A172 (cell line): ENCODE measurements at regions not wholly inside any gene's neighbourhood (a gene's known extent, or its start where the extent isn't known, plus 50 kb on each side); places are given as distances from the start of the nearest gene placed in this dataset.
A peak's percentile ranks its signal among the peaks of the same experiment; 100 is the strongest.

Source experiments
- DNase-seq: peaks from one replicate; pipeline ENCODE4 v3.0.0-alpha.2; 2015; ENCODE audit warnings: low spot score

DNA sequence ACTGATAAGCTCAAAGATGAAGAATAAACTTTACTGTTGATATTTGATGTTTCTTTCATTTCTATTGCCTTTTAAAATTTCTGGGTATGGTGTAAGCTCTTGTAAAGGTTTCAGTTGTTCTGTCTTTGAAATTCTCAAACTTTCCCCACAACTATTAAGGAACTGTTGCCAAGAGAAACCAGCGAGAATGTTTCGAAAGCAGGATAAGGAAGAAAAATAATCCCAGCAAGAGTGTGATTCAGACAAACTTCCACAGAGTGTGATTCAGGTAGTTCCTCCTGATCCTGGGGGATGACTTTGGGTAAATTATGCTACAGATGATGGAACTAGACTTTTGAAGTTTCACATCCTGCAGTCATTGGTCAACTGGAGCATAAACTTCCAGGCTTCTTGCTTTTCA, 632.0 kb downstream of the NSUN3 start:
- DNase-seq, result no peak

DNA sequence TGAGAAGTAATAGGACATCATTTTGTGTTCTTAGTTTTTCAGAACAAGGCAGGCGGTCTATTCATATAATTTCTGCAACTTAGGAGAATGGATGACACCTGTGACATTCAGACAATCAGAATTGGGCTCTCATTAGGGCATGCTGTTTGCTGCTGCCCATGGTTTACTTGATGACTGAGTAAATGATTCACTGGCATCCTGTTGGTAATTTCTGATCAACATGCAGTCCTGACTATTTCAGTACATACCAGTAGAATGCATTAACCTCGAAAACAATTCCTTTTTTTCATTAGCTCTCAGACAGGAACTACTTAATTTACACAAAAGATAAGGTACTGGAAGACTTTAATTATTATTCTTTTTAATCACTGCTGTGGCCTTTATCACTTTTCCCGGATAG, 641.6 kb downstream of the NSUN3 start:
- no peak for DNase-seq

DNA sequence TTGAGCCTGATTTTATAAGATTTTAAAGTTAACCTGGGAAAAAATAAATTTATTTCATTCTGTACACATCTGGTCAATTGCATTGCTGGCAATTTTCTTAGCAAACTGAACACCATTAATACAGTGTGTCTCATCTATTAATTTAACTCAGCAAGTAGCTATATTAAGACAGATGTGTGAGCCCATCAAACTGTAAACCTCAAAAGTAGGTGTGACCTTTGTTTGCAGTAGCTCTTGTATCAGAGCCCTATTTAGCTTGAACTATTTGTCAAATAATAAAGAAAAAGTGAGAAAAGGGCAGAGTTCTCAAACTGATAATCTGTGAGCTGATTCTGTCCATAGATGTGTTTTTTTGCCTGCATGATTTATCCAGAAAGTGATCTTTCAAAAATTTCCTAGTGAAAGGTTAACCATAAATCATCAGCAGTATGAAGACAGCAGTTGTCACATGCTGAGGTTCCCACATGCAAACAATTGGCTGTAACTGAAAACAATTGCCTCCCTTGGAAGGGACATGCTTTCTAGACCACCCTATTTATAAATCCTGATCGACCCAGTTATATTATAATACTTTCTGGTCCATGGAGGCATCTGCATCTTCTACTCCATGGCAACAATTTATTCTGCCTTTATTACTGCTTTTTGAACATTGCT, 646.5 kb downstream of the NSUN3 start:
- no peak for DNase-seq

DNA sequence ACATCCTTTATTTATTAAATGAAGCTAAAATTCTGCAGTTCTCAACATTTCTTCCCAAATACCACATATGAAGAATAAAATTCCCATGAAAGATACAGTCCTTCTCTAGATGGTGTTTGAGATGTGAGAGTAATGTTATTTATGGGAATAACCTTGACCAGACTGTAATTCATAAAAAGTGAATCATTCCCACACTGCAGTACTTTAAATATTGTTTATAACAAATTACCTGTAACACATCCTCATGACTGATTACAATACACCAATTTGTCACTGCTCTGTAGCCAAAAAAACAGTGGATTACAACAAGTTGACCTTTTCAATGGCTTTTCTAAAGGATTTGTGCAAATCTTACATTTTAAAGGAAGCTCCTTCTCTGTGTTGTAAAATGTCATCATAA, 651.3 kb downstream of the NSUN3 start:
- DNase-seq, result no peak

DNA sequence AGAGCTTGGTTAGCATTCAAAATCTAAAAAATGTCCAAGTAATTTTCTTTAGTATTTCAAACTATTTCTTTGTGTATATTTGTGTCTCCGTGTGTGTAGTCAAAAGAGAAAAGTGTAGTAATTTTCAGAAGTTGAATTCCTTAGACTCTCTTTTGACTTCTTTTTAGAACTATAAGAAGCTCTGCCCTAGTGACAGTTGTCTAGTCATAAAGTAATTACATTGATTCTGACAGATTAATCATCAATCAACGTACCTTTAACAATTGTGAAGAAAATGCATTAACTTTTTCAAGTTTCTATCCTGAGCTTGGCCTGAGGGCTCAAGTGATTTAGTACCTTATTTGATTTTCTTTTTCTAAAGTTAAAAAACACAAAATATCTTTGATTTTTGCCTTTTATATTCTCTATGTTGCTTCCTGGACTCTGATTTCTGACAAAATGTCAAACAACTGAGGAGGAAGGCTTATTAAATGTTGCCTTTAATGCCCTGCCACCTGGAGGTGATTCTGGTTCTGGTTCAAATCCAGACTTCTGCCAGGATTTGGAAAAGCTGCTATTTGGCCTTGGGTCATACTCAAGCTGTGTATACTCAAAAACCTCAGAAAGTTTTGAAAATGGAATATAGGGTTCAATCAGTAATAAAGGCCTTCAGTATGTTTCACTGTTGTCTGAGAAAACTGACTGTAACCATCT, 653.6 kb downstream of the NSUN3 start:
- no peak for DNase-seq

DNA sequence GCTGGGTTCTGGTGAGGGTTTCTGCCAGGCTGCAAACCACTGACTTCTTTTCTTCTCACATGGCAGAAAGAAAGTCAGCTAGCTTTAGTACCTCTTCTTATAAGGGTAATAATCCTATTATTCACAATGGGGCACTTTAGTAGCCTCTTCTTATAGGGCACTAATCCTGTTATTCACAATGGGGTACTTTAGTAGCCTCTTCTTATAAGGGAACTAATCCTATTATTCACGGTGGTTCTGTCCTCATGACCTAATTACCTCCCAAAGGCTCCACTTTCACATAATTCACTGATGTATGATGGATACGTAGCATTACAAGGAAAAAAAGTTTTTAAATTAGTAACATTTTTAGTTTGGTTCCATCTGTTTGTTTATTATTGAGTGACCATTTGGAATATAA, 671.3 kb downstream of the NSUN3 start:
- no peak for DNase-seq

DNA sequence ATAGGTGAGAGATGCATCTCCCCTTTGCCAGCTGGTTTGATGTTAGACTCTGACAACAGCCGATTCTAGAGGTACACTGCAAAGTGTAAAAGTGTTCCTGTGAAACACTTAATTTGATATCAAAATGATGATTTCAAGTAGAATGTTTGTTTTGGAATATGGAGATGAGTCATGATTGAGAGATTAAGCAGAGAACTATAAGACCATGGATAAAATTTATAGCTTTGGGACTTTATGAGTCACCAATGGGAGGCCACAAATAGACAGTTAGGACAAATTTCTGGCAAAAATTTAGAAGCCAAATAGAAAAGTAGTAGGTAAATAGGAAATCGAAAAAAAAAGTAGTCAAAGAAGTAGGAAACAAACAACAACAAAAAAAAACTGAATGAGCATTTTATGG, 672.5 kb downstream of the NSUN3 start:
- DNase-seq, result peak; percentile 41

DNA sequence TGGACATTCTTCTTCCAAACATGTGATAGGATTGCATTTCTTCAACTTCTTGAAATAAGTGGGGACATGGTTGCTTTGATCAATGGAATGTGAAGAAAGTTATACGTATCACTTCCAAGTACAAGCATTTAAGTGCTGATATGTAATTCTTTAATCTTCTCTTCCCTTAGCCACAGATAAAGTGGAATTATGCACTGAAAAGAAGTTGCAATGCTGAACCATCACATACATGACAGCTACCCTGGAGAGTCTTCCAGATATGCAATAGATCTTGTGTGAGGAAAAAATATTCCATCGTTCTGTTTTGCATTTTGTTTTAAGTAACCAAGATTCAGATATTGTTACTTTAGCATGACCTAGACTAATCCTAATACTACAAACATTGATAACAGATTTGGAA, 674.3 kb downstream of the NSUN3 start:
- DNase-seq, result no peak

DNA sequence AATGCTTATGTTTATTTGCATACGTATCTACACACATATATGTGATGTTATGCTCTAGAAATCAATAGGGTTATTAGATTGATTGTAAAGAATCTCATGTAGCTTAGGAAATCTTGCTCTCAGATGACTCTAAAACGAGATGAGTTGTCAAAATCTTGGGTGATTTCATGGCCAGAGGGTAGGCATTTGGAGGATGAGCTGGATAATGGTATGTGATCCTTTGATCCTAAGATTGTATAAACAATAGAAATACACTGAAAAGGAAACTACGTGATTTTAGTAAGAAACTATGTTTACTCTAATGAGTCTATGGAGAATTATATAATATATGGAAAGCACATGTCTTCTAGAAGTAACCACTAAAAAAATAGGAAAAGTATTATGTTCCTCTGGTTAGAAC, 676.6 kb downstream of the NSUN3 start:
- DNase-seq, result no peak

DNA sequence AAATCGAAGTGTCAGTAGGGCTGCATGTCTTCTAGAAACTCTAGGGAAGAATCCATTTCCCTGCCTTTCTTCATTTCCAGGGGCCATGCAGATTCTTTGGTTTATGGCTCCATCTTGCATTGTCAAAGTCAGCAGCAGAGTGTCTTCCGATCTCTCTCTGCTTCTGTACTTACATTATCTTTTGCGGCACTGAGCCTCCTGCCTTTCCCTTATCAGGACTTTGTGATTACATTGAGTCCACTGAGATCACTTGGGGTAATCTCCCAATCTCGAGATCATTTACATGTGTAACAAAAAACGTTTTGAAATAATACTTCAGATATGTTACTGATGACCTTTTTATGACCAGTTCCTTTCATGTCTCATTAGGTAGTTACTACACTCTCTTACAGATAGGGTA, 695.9 kb downstream of the NSUN3 start:
- no peak for DNase-seq

DNA sequence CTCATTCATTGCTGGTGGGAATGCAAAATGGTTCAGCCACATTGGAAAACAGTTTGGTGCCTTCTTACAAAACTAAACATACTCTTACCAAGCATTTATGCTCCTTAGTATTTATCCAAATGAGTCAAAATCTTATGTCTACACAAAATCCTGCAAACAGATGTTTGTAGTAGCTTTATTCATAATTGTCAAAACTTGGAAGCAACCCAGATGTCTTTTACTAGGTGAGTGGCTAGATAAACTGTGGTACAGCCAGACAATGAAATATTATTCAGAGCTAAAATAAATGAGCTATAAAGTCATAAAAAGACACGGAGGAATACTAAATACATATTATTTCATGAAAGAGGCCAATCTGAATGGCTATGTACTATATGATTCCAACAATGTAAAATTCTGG, 709.5 kb downstream of the NSUN3 start:
- DNase-seq, result no peak

DNA sequence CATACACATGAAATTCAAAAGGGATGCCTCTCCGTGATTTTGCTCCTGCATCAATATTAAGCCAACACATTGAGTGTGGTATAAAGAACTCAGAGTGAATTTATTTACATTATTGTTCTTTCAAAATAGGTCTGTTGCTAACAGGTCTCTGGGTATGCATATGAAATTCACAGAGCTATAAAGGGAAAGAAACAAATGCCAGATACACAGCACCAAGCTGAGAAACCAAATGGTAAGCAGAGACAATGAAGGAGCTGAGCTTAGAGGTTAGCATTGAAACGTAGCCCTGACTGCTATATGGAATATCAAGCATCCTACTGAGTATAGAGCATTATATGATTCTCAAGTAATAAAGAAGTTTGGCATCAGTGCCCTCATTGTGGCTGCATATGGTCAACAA, 712.9 kb downstream of the NSUN3 start:
- no peak for DNase-seq

DNA sequence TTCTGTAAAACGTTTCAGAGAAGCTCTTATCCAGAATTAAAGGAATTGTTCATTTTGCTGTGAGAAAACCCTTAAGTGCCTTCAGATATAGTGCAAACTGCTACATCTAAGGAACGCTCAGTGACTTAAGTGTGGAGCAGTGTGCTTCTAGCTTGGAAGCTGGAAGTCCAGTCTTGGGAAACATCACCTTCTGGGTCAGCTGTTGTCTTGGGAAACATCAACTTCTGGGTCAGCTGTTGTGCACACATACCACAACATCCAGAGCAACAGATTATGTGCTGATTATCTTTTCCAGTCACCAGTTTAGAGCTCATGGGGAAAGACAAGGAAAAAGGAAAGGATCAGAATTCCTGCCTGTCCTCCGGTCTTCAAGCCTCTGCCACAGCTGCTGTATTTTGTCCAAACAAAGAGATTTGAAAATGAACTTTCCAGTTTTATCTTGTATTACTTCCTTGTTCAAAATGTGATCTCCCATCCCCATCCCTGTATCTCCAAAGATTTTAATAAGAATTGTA, 713.6 kb downstream of the NSUN3 start:
- no peak for DNase-seq

DNA sequence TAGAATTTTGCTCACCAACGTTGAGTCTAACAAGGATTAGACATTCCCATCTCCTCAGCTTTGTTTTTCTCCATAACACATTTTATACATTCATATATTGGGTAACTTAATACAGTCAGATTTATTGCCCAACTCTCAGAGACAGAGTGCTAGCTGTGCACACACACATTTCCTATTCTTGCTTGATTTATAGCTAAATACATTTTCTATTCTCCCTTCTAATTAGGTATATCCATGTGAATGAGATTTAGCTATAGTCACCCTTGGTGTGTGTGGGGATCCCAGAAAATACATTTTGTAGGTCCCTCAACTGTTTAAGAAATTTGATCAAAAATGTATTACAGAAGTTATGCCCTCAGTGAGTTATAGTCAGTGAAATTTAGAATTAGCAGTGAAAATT, 715.4 kb downstream of the NSUN3 start:
- DNase-seq, result no peak

DNA sequence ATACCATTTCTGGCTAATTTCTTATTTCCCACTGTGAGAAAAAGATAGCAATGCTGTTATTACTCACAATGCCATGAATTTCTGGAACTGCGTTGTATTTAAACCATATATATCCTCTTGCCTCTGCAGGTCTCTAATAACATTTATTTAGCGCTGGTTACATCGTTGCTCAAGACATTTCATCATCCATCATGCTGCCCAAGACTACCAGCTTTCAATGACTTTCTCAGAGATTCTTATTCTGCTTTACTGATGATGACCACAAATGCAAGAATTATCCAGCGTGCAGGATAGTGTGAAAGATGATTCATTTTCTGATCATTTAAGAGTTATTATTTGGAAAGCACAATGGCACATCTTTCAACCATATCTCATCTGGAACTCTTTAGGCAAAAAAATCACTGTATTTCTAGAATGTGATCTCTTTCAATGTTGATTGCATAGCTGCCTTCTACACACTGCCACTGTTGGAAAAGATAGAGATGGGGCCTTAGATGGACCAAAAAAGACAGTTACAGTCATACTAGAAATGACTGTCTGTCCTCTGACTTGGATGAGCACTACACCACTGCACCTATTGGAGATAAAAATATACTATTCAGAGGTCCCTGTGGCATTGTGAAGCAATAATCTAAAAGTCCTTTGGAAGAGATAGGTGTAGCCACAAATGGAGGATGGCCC, 716.1 kb downstream of the NSUN3 start:
- DNase-seq, result no peak

DNA sequence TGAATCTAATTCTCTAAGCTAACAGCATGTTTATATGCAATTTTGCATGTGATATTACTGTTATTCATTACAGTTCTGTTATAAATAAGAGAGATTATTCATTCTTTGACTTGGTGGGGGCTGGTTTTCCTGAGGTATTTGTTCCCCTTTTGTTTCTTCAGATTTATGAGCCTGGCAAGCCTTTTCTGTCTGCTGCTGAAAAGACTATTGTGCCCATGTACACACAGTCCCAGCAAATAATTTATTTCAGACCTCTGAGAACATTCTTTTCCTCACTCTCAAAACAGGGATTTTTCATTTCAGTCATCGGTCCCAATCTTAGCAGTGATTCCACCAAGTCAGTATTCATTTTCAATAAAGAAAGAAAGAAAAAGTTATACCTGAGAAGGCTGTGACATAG, 716.8 kb downstream of the NSUN3 start:
- DNase-seq, result no peak

DNA sequence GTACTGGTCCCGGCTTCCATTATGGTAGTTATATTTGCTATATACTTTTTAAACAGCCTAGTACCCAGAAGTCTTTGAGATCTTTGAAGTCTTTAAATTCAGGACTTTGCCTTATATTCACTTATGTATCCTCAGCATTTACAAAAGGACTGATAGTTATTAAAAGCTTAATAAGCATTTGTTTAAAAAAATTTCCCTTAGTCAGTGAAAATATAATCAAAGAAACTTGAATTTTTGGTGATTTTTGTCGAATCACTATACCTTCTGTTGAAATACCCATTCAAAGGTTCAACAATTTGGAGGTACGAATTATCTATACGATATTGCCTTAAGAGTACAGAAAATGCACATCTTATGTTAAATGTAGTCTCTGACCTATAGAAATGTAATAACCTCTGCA, 721.4 kb downstream of the NSUN3 start:
- no peak for DNase-seq

DNA sequence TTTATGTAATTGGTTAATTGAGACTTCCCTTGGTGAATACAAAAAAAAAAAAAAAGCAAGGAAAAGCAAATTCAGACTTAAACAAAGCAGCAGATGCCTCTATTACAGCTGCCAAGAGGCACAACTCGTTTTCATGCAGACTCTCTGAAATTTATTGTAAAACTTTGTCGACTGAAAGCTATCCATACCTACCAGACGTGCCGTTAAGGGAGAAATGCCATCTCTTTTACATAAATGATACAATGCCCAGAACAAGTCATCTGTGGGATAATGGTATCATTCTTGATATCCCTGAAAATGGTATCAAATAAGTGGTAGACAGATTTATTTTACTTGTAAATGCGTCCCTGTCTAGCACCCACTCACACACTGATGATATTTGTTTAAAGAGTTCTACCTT, 724.2 kb downstream of the NSUN3 start:
- no peak for DNase-seq

DNA sequence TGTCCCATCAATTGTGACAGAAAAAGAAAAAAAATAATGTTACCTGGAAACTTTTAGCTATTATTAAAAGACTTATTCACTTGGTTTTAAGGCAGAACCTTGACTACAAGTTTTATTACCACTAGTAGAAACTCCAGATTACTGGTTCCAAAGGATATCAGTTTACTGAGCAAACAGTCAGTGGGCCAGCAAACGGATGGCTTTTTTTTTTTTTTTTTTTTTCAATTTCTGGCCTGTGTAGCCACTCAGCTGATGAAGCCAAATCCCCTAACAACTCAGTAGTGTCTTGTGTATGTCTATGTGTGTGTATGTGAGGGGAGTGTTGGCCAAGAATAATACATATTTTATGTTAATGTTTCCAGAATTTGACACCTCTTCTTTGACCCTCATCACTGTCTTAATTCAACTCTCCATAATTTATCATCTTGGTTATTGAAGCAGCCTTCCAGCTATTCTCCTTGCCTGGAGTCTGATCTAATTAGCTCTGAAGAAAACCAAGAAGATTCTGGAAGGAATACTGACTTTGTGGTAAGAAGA, 724.9 kb downstream of the NSUN3 start:
- DNase-seq, result no peak

DNA sequence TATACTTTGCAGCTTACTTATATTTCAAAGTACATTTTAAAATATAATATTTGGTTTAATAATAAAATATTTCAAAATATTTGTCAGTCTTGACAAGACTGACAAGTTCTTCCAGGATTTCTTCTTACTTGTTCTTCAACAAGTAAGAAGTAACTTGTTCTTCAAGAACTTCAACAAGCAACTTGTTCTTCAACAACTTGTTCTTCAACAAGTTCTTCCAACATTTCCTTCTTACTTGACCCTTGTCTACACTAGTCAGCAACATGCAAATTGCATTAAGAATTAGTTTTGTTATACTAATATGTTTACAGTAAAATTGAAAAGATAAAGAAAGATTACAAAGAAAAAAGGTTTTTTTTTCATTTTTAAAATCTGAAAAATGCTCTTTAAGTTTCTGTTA, 731.7 kb downstream of the NSUN3 start:
- no peak for DNase-seq

DNA sequence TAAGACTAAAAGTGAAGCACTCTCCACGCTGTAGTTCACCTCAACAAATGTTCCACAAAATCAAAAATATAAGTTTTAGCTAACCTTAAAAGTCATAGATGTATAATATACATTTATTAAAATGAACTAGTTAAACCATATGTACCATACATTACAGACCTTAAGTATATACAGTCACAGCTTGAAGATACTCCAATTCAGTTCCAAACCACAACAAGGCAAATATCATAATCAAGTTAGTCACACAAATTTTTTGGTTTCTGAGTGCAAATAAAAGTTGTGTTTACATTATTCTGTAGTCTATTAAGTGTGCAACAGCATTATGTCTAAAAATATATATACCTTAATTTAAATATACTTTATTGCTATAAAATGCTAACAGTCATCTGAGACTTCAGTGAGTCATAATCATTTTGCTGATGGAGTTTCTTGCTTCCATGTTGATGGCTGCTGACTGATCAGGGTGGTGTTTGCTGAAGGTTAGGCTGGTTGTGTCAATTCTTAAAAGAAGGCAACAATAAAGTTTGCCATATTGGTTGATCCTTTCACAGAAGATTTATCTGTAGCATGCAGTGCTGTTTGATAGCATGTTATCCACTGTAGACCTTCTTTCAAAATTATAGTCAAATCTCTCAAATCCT, 736.7 kb downstream of the NSUN3 start:
- DNase-seq, result no peak

DNA sequence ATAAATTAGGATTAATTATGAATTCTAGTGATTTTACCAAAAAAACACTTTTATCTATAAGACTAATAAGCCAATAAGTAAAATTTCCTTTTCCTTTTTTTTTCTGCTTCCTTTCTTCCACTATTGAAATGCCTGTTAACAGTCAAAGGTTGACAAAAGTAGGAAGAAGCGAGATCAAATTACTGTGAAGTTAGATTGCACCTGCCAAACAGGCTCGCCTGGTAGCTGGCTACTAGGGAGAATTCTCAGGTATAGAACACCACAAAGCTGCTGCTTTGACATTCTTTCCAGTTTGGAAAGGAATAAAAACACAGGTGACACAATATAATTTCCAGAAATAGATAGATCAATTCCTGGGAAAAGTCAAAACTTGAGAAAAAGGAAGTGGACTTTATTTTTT, 749.0 kb downstream of the NSUN3 start:
- no peak for DNase-seq
